Spleen (tissue), 11 donors: ENCODE measurements at regions not wholly inside any gene's neighbourhood (a gene's known extent, or its start where the extent isn't known, plus 50 kb on each side); places are given as distances from the start of the nearest gene placed in this dataset.
"Not testable (repeated sequence)": the region's sequence is repeated elsewhere in the genome, so short reads cannot be mapped to it uniquely, and the experiment has no call there.

Experiments
- DNase-seq: peaks from one replicate; pipeline ENCODE4 v3.0.0-alpha.2; 2020
- H3K27ac ChIP-seq, 8 donors: fragments of 200-600 bp; sonication (generic) in 7 of 8; 1 replicate in 4 of 8; 2 replicates in 4 of 8; pipeline versions ENCODE4 v1.5.0 to v1.8.0; 2016 to 2021; ENCODE audit warnings: inconsistent platforms in 4 of 8, mild to moderate bottlenecking in 4 of 8, moderate library complexity in 1 of 8
- H3K27me3 ChIP-seq, 7 donors: fragments of 200-600 bp; sonication (generic) in 6 of 7; replicated peaks in 1 of 7; 1 replicate in 4 of 7; 2 replicates in 3 of 7; pipeline versions ENCODE4 v1.5.0 to v1.8.0; 2016 to 2021; ENCODE audit warnings: inconsistent platforms in 3 of 7, mild to moderate bottlenecking in 1 of 7
- H3K36me3 ChIP-seq, 6 donors: fragments of 200-600 bp; sonication (generic) in 5 of 6; 1 replicate in 4 of 6; 2 replicates in 2 of 6; pipeline versions ENCODE4 v1.5.0 to v1.8.0; 2016 to 2021; ENCODE audit warnings: inconsistent platforms in 2 of 6
- H3K4me1 ChIP-seq, 6 donors: fragments of 200-600 bp; sonication (generic) in 5 of 6; 1 replicate in 3 of 6; 2 replicates in 3 of 6; pipeline versions ENCODE4 v1.5.0 to v1.8.0; 2016 to 2021; ENCODE audit warnings: inconsistent platforms in 3 of 6
- H3K4me3 ChIP-seq, 8 donors: fragments of 200-600 bp; sonication (generic) in 7 of 8; 1 replicate in 4 of 8; 2 replicates in 4 of 8; pipeline versions ENCODE4 v1.5.0 to v1.8.0; 2016 to 2021; ENCODE audit warnings: inconsistent platforms in 4 of 8, mild to moderate bottlenecking in 4 of 8, moderate library complexity in 2 of 8
- H3K9me3 ChIP-seq, 8 donors: fragments of 200-600 bp; sonication (generic) in 7 of 8; 1 replicate in 4 of 8; 2 replicates in 4 of 8; pipeline versions ENCODE4 v1.5.0 to v1.8.0; 2016 to 2021; ENCODE audit warnings: inconsistent platforms in 4 of 8
- POLR2A ChIP-seq, 3 donors: fragments of 450-650 bp; IDR thresholded peaks; one replicate each; pipeline ENCODE4 v1.5.1; 2017; ENCODE audit warnings: antibody characterized with exemption in 3 of 3, mild to moderate bottlenecking in 1 of 3
- POLR2AphosphoS5 ChIP-seq, 3 donors: sonication (generic); formaldehyde crosslinking; IDR thresholded peaks; one replicate each; pipeline ENCODE4 v1.5.1; 2017; ENCODE audit warnings: antibody characterized with exemption in 3 of 3
- WGBS, 5 donors: extraction: QIAGEN DNeasy Blood & Tissue Kit in 3 of 5; methylation state at CpG; one replicate each; pipeline versions ENCODE4 v1.1.5 to v1.1.7; 2013 to 2018; 5-methylcytosine and 5-hydroxymethylcytosine counted together
- intact Hi-C: fragments of 100-400 bp; cut with DNase I; formaldehyde crosslinking; loops from one replicate; pipeline ENCODE4 v1.15.0; 2023; ENCODE audit warnings: low total_unique reads
- TF ChIP-seq, protein P1 (sequence below), 11 experiments: fragments of 200-600 bp in 7 of 11; fragments of 450-650 bp in 4 of 11; sonication (generic) in 4 of 11; IDR thresholded peaks in 8 of 11; conservative IDR thresholded peaks in 3 of 11; 1 replicate in 7 of 11; 2 replicates in 4 of 11; pipeline versions ENCODE4 v1.4.0 to v1.8.0; 2016 to 2021; ENCODE audit warnings: antibody characterized with exemption in 11 of 11, inconsistent platforms in 4 of 11, mild to moderate bottlenecking in 1 of 11
- donor health status: healthy with polysubstance abuse.
- donor health status: DM: no; HTN: no; CAD: no; lungs with moderate emphysema.
- donor health status: DM: no; HTN: no; CAD: no.
- donor health status: Bipolar disorder and iron deficiency.
- donor health status: healthy.
- donor health status: DM: no; HTN: no; CAD: no.
- donor health status: DM: yes; HTN: yes; CAD: no.

DNA sequence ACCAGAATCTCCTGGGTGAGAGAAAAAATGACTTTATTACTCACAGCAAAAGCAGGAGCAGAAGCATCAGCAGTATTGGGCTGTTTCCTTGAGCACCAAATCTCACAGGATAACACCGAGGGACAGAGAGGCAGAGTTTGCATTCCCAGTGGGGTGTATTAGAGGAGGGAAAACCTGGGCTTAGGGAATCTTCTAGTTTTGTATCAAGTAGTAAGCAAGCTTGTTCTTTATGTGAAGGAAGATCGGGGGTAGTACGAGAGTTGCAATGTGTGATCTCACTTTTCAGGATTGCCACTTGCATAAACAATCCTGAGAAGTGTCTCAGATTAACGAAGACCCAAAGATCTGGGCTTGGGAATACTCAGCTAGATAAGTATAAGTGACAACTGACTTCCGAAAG lies 1163.0 kb downstream of the TAF11L14 start:
- no peaks in the 10 kb centered on the region for H3K9me3 ChIP-seq
- 66 to 82% (median 78%) methylated on average over 5 of the region's 5 CpGs for whole genome bisulfite sequencing, 5 donors
- H3K27ac ChIP-seq: no peak overlapping the region
- H3K36me3 ChIP-seq: no peaks in the 10 kb centered on the region
- H3K4me1 ChIP-seq: no peaks in the 10 kb centered on the region
- H3K27me3 ChIP-seq: no peaks in the 10 kb centered on the region
- TF ChIP-seq POLR2AphosphoS5 (IDR thresholded peaks at IDR 0.05): no peak
- no peak for TF ChIP-seq POLR2A (IDR thresholded peaks at IDR 0.05)
- TF ChIP-seq, protein P1, sequence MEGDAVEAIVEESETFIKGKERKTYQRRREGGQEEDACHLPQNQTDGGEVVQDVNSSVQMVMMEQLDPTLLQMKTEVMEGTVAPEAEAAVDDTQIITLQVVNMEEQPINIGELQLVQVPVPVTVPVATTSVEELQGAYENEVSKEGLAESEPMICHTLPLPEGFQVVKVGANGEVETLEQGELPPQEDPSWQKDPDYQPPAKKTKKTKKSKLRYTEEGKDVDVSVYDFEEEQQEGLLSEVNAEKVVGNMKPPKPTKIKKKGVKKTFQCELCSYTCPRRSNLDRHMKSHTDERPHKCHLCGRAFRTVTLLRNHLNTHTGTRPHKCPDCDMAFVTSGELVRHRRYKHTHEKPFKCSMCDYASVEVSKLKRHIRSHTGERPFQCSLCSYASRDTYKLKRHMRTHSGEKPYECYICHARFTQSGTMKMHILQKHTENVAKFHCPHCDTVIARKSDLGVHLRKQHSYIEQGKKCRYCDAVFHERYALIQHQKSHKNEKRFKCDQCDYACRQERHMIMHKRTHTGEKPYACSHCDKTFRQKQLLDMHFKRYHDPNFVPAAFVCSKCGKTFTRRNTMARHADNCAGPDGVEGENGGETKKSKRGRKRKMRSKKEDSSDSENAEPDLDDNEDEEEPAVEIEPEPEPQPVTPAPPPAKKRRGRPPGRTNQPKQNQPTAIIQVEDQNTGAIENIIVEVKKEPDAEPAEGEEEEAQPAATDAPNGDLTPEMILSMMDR (IDR thresholded peaks at IDR 0.05 in 8 of 11, conservative IDR thresholded peaks at IDR 0.05 in 3 of 11): no peak
- DNase-seq: no peak
- H3K4me3 ChIP-seq: no peak overlapping the region
- intact Hi-C loops: no loop called here

DNA sequence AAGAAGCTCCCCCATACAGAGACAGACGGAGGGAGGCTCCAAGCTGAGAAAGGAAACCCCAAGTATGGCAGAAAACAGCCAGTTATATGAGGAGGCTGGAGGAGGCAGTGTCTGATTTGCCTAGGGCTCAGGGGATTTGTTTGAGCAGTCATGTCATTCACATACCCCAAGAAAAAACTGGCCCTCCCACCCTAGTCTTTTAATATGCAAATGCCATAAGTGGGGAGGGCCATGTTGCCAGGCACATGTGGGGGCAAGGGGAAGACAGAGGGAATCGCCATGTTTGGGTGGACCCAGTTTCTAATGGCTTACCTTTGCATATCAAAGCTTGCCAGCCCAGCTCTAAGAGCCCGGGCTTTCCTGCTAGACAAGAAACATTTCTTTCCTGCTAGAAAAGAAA lies 1163.8 kb downstream of the TAF11L14 start:
- Histone ChIP-seq H3K4me1 (no peaks in the 10 kb centered on the region), H3K27me3 (no peaks in the 10 kb centered on the region), H3K27ac (no peak overlapping the region), H3K4me3 (no peak overlapping the region), H3K36me3 (no peaks in the 10 kb centered on the region), H3K9me3 (no peaks in the 10 kb centered on the region)
- TF ChIP-seq, protein P1 (IDR thresholded peaks at IDR 0.05 in 8 of 11, conservative IDR thresholded peaks at IDR 0.05 in 3 of 11): no peak
- TF ChIP-seq POLR2A (IDR thresholded peaks at IDR 0.05): no peak
- no peak for TF ChIP-seq POLR2AphosphoS5 (IDR thresholded peaks at IDR 0.05)
- DNase-seq: no peak
- intact Hi-C loops: no loop called here
- 14 to 77% (median 65%) methylated on average over 3 of the region's 3 CpGs for WGBS, 5 donors

DNA sequence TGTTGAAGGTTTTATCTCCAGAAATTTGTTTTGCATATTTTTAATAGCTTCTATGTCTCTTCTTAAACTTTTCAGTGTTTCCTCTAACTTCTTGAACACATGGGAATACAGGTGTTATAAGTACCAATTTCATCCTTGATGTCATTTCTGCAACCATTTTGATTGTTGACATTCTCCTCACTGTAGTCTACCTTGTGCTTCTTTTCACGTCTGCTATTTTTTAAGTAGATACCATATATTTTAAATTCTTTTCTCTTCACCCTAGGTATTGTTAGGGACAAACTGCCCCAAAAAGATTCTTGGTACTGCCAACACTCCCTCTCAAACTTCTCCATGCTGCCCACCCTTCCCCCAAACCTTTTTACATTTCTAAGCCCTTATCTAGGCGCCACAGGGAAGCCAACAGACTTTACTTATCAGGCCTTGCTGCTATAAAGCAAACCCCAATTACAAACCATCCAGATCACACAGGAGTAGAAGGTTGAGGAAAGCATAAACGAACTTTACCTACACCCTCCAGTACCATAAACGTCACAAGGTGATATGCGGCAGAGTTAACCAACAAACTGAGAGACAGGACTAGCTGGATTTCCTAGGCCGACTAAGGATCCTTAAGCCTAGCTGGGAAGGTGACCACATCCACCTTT lies 1165.3 kb downstream of the TAF11L14 start:
- Histone ChIP-seq H3K4me3 (no peak overlapping the region), H3K36me3 (no peaks in the 10 kb centered on the region), H3K27ac (no peak overlapping the region), H3K4me1 (no peaks in the 10 kb centered on the region), H3K27me3 (no peaks in the 10 kb centered on the region), H3K9me3 (no peaks in the 10 kb centered on the region)
- 81 to 87% (median 83%) methylated on average over 6 of the region's 6 CpGs for WGBS, 5 donors
- TF ChIP-seq POLR2A (IDR thresholded peaks at IDR 0.05) (no peak), POLR2AphosphoS5 (IDR thresholded peaks at IDR 0.05) (no peak)
- TF ChIP-seq, protein P1 (IDR thresholded peaks at IDR 0.05 in 8 of 11, conservative IDR thresholded peaks at IDR 0.05 in 3 of 11): no peak
- DNase-seq: no peak
- intact Hi-C loops: no loop called here

DNA sequence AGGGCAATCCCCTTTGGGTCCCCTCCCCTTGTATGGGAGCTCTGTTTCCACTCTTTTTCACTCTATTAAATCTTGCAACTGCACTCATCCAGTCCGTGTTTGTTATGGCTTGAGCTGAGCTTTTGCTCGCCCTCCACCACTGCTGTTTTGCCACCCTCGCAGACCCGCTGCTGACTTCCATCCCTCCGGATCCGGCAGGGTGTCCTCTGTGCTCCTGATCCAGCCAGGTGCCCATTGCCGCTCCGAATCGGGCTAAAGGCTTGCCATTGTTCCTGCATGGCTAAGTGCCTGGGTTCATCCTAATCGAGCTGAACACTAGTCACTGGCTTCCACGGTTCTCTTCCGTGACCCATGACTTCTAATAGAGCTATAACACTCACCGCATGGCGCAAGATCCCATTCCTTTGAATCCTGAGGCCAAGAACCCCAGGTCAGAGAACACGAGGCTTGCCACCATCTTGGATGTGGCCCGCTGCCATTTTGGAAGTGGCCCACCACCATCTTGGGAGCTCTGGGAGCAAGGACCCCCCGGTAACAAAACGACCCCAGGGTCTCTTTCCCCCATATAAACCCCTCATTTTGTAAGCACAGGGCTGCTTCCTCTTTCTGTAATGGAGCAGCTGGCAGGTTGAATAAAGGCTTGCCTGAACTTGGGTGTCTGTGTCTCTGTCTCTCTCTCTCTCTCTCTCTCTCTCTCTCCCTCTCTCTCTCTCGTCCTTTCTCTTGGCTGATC lies 1166.2 kb downstream of the TAF11L14 start:
- Histone ChIP-seq H3K4me1 (no peaks in the 10 kb centered on the region), H3K4me3 (no peak overlapping the region), H3K9me3 (no peaks in the 10 kb centered on the region), H3K27ac (no peak overlapping the region), H3K36me3 (no peaks in the 10 kb centered on the region), H3K27me3 (no peaks in the 10 kb centered on the region)
- 83 to 91% (median 89%) methylated on average over 18 to 19 of the region's 19 CpGs for WGBS, 5 donors
- DNase-seq: no peak
- no peak for TF ChIP-seq POLR2AphosphoS5 (IDR thresholded peaks at IDR 0.05)
- TF ChIP-seq, protein P1 (IDR thresholded peaks at IDR 0.05 in 8 of 11, conservative IDR thresholded peaks at IDR 0.05 in 3 of 11): no peak
- no peak for TF ChIP-seq POLR2A (IDR thresholded peaks at IDR 0.05)
- intact Hi-C loops: no loop called here

DNA sequence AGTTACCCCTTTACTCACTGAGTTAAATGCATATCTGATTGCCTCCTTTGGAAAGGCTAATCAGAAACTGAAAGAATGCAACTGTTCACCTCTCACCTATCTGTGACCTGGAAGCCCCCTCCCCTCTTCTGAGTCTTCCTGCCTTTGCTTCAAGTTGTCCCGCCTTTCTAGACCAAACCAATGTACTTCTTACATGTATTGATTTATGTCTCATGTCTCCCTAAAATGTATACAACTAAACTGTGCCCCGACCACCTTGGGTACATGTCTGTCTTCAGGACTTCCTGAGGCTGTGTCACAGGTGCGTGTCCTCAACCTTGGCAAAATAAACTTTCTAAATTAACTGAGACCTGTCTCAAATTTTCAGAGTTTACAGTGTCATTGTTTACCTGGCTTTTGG lies 1167.2 kb downstream of the TAF11L14 start:
- H3K36me3 ChIP-seq, H3K4me3 ChIP-seq, H3K27ac ChIP-seq, DNase-seq, intact Hi-C loops, H3K9me3 ChIP-seq, H3K4me1 ChIP-seq, H3K27me3 ChIP-seq: not testable (repeated sequence)
- 69 to 85% (median 71%) methylated on average over 3 of the region's 3 CpGs for WGBS, 5 donors
